ENCODE measurements at regions not wholly inside any gene's neighbourhood (a gene's known extent, or its start where the extent isn't known, plus 50 kb on each side); places are given as distances from the start of the nearest gene placed in this dataset.

DNA sequence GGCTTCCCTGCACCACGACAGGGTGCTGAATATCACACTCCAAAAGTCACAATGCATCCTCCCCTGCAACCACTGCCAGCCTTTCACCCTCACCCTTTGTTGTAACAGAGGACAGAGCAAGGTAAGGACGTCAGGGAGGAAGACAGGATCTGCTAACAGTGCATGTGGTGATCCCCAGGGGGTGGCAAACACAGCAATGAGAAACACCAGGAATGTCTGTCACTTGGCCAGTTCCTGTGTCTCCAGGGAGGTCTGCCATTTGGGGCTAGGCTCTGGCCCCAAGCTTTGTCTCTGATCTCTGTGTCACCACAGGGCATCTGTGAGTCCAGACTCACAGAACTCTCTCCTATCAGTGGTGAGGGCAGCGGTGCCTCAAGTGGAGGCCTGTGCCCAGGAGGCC is 54.3 kb upstream of the SLC24A5 start:
- Histone ChIP-seq H3F3A (ENCODE audit: insufficient read depth) (no peaks in the 10 kb centered on the region), H3K4me2 (ENCODE audit: low read depth, low read length, poor library complexity, severe bottlenecking) (no peak overlapping the region), H3K9me3 (ENCODE audit: insufficient read depth, low read length) (no peaks in the 10 kb centered on the region), H2AFZ (ENCODE audit: low read depth, low read length, severe bottlenecking) (no peak overlapping the region), H3K36me3 (ENCODE audit: low read length) (no peaks in the 10 kb centered on the region), H4K20me1 (ENCODE audit: low read depth, low read length) (no peaks in the 10 kb centered on the region), H3K79me2 (ENCODE audit: insufficient read depth, low read length) (no peaks in the 10 kb centered on the region), H3K9me2 (replicated peaks; ENCODE audit: insufficient read depth, low read length) (no peaks in the 10 kb centered on the region), H3K27me3 (ENCODE audit: low read length) (no peaks in the 10 kb centered on the region), H3K27ac (ENCODE audit: low read depth, low read length) (no peak overlapping the region), H3K9ac (ENCODE audit: low read length) (no peak overlapping the region), H3K4me3 (ENCODE audit: insufficient read depth, low read length, poor library complexity, severe bottlenecking) (no peak overlapping the region)
- TF ChIP-seq EZH2phosphoT487 (conservative IDR thresholded peaks at IDR 0.05; ENCODE audit: low read length), result no peak
